ELR (cell line): ENCODE measurements at regions not wholly inside any gene's neighbourhood (a gene's known extent, or its start where the extent isn't known, plus 50 kb on each side); places are given as distances from the start of the nearest gene placed in this dataset.
A peak's percentile ranks its signal among the peaks of the same experiment; 100 is the strongest.

Experiments used
- DNase-seq: peaks from one replicate; pipeline ENCODE4 v3.0.0-alpha.2; 2015; ENCODE audit warnings: low read depth

DNA sequence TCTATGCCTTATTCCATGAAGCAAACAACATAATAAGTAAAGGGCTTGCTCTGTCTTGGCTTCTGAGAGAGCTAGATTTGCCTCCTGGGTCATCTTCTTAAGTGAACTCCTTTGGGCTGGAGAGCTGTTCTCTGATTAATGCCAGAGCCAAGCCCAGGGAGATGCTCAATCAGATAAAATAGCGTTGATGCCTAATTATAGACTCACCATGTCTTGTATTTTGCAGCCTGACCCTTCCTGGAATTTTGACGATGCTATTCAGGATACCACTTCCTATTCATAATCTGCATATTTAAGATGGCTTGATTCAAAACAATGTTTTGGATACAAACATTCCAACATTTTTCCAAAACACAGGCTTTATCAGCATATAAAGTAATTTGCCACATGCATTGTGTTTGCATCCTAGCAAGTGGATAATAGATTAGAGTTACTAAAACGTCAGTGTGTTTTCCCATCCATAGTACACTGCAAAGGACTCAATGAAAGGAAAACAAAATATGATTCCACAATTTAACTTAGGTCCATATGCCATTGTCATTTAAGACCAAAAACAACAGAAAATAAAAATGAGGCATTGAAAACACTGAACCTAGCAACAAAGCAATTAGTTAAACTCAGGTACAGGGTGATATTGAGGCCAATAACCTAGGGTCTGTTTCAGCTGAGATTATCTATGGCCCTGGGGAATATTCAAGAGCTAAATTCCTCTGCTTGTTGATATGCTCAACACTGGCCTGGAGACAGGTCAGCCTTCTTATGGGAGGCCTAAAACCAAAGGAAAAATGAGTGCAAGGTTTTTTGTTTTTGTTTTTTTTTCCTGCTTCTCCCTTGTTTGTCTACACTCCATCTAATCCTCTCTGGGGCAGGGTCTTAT is 184.2 kb upstream of the FOXN3 start:
- DNase-seq, result peak; percentile 16

DNA sequence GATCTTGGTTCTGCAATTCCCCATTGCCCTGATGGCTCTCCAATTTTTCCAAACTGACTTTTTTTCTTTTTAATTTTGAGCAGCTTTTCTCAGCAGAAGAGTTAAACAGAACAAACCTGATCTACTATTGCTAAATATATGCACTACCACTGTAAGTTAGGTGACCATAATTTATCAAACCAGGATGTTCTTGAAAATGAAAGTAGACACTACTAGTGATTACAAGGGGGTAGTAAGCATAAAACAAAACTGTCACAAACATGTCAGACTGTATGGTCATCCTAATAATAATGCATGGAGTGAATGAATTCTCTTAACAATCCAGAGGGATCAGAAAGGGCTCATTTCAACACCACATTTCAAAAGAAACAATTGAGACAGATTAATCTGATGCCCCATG is 183.0 kb upstream of the FOXN3 start:
- DNase-seq, result no peak

DNA sequence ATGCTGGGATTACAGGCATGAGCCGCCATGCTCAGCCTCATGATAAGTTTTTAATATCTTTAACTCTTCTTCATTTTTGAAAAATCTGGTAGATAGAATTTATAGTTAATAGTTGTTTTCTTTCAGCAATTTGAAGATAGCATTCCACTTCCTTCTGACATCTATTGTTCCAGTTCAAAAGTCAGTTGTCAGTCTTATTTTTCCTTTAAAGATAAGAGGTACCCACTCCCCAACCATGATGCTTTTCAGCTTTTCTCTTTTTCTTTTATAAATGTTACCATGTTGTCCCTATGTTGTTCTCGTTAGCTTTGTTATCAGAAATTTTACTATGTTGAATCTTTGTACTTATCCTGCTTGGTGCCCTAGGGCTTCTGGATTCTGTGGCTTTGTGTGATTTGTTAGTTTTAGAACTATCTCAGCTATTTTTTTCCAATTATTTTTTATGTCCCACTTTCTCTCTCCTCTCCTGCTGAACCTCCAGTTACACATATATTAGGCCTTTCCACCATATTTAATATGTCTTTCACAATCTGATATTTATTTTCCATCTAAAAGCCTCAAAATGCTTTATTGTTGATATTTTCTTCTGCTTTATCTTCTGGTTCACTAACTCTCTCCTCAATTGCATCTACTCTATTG is 181.6 kb upstream of the FOXN3 start:
- peak; percentile 8 for DNase-seq

DNA sequence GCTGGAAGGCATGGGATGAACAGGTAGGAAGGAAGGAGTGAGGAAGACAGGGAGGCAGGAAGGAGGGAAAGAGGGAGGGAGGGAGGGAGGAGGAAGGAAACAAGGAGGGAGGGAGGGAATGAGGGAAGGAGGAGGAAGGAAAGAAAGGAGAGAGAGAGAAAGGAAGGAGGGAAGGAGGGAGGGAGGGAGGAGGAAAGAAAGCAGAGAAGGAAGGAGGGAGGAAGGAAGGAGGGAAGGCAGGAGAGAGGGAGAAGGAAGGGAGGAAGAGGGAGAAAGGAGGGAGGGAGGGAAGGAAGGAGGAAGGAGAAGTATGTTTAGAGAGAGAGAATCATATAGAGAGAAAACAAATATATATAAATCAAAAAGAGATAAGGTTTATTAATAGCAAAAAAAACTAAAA is 175.9 kb upstream of the FOXN3 start:
- DNase-seq, result no peak

DNA sequence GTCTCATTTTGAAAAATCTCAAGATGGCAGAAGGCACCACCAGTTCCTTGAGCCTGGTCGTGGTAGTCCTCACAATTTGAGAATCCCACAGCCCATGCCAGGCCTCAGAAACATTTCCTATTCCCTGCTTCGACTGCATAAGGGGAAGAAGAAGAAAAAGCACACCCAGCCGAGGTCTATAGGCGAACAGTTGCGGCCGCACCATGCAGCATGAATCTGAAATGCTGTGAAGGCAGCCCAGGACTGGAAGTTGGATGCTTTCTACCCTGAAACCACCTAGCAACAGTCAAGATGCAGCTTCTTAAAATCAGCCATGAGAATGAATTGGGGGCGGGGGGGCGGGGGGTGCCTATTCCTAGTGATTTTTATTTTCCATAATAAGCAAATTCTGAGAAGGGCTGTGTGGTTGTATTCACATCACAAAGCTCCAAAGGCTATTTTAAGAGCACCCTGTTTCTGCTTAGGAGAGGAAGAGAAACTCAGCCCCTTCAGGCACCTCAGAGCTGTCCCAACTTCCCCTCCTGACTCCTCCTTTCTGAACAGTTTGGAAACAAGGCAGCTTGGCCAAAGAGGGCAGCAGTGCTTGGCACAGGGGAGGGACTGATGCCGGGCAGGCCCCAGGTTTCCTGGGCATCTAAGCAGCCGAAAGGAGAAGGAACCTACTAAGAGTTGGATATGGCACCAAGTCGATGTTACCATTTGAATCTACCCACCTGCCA is 172.5 kb upstream of the FOXN3 start:
- no peak for DNase-seq

DNA sequence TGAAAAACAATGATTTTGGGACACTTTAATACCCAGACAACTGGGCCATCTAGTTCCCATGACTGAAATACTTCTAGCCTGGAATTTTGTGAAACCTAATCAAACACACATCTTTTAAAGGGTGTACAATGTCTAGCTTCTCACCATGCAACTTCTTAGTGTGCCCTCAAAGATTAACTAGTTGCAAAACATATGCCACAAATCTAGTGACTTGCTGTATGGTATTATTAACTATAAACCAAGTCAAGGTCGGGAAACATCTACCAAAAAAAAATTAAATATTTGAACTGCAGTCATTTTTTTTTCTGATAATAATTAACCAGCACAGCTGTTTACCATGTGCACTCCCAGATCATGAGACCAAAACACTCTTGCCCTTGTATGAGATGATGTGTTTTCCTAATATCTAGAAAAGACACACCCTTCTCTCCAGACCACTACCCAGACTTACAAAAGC is 171.8 kb upstream of the FOXN3 start:
- no peak for DNase-seq

DNA sequence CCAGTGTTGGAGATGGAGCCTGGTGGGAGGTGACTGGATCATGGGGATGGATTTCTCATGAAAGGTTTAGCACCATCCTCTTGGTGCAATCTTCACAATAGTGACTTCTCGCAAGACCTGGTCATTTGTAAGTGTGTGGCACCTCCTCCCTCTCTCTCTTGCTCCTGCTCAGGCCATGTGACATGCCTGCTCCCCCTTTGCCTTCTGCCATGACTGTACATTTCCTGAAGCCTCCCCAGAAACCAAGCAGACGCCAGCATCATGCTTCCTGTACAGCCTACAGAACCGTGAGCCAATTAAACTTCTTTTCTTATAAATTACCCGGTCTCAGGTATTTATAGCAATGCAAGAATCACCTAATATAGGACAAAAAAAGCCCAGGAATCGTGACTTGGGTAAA is 171.0 kb upstream of the FOXN3 start:
- DNase-seq, result no peak

DNA sequence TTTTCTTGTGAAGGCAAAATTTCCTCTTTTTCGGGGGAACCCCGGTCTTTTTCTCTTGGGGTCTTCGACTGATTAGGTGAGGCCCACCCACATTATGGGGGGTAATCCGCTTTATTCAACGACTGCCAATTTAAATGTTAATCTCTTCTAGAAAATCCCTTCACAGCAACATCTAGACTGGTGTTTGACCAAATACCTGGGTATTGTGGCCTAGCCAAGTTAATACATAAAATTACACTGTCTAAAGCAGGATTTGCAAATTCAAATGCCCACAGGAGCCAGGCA is 170.0 kb upstream of the FOXN3 start:
- DNase-seq, result no peak

DNA sequence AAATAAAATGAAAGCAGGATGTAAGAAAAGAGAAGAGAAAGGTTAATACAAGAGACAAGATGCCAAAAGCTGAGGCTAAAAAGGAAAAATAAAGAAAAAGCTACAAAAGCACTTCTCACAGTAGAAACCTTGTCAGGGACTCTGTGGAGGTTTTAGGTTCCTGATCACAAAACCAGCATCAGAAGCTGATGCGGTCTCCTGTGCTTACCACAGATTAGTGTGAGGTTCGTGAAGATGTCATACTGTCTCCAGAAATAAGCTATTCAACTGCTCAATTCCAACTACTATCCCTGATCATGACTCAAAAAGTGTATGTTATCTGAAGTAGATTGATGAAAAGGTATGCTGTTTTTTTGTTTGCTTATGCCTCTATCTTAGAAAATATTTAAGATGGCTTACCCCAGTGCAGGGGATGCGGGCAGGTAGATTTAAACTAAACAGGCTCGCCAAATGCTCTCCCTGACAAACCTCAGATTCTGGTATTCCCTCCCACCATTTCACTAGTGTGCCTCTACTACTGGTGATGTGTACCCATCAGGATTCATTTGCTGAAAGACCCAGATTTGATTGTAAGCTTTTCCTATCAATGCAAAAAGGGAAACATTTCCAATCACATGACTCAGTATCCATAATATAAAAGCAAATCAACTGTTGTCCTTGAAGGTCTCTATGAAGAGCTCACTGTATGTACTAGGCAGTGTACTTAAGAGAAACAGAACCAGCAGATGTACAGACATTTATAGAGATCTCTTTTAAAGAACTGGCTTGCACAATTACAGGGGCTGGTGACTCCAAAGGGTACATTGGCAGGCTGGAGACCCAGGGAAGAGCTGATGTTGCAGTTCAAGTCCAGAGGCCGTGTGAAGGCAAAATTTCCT is 169.5 kb upstream of the FOXN3 start:
- no peak for DNase-seq

DNA sequence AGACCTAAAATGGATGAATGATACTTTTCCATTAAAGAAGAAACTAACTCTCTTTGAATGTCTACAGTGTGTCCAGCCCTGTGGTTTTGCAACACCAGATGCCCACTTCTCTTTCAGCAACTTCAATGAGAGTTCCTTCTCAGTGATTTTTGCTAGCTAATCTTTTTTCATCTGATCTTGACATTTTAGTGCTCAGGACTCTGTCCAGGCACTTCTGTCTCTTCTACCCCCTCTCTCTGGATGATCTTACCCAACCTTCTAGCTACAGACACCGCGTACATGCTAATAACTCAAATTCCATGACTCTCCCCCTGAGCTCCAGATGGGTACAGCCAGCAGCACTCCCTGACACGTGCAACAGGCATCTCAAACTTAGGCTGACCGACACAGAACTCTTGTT is 161.1 kb upstream of the FOXN3 start:
- no peak for DNase-seq

DNA sequence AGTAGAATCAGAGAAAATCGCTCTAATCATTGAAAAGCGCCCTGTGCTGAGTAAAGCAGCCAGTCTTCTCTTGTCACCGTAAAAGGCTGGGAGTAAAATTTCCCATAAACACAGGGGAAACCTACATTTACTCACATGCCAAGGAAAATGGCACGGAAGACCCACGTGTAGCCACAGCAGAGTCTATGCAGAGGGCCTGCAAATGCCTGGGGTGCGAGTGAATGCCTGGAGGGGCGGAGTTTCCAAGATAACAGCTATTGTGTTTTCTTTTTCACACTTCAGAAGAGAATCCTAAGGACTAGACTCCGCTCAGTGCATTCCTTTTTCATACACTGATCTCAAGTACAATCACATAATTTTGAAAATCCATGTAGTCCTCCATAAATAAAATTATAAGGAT is 159.9 kb upstream of the FOXN3 start:
- DNase-seq, result no peak

DNA sequence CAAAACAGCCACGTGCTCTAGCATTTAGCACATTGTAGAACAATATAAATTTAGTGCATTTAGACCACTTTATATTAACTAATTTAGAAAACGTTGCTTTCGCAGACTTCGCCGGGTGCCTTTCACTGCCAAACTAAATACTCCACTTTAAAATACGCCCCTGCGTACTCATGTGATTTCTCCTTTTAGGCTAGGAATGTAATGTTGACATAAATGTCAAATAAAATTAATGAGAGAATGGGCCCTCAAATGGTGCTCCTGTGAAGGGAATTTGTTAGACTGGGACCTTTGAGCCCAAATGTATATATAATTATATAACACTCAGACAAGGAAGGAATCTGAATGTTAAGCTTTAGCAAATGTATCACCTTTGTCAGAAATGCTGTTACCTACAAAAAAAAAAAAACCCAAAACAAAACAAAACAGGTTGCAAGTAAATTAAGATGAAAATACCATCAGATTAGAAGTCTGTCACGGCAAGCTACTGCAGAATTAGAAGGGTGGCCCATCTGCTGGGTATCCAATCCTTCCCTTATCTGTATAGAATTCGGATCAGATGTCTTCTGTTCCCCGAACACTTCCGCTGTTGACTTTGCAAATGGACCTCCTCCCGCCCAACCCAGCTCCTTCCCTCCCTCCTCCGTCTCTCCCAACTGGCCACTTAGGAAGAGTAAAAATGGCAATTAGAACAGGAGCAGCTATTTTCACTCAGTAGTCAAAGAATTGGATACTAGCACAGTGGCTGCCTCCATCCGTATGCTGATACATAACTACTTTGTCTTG is 159.3 kb upstream of the FOXN3 start:
- no peak for DNase-seq

DNA sequence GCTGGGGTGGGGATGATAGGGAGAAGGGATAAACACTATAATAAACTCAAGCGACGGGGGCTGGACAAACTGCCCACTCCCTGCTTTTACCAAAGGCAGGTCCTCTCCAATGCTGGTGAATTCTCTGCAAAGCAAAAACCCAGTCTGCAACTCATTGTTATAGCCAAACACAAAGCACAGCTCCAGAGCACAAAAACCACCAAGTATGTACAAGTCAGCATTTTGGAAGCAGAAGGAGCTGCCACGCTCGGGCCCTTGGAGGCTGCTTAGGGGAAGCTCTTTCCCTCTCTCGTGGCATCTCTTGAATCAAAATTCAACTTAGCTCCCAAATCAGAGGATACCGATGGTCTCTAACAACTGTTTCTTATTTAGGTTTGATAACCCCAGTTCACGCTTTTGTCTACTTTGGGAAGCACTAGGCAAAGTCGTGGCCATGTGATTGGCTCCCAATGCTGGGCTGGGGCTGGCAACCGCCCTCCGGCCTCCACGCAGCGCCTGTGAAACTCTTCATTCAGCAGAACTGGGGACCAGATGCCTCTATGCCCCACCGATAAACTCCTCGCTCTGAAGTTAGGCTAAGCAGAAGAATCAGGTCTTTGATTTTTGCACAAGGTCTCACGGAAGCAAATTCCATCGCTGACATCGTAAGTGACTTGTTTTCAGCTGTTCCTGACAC is 158.5 kb upstream of the FOXN3 start:
- no peak for DNase-seq

DNA sequence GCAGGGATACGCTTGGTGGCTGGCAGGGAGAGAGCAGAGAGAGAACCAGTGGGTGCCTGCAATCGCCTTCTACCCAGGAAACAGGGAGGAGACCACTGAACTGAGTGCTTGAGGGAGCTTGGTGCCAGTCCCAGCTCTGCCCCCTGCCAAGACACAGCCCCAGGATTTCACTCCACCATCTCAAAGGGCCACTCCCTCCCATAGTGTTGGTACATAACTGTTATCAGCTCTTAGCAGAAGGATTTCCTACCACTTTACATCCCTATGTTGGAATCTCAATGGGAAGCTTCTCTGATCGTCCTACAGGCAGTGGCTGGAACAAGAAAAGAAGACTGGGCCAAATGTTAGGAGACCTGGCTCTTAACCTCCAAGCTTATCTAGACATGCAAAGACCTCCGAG is 157.4 kb upstream of the FOXN3 start:
- no peak for DNase-seq

DNA sequence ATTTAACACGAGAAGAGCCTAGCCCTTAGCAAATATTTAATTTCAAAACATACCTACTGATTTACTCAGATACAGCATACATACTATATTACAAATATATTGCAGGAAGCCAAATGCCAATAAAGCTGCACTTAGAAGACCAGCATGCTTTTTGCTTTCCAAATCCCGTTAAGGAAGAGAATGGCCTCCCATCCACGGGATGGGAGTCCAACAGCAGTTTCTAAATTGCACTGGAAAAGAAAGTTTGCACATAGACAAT is 156.3 kb upstream of the FOXN3 start:
- DNase-seq, result no peak

DNA sequence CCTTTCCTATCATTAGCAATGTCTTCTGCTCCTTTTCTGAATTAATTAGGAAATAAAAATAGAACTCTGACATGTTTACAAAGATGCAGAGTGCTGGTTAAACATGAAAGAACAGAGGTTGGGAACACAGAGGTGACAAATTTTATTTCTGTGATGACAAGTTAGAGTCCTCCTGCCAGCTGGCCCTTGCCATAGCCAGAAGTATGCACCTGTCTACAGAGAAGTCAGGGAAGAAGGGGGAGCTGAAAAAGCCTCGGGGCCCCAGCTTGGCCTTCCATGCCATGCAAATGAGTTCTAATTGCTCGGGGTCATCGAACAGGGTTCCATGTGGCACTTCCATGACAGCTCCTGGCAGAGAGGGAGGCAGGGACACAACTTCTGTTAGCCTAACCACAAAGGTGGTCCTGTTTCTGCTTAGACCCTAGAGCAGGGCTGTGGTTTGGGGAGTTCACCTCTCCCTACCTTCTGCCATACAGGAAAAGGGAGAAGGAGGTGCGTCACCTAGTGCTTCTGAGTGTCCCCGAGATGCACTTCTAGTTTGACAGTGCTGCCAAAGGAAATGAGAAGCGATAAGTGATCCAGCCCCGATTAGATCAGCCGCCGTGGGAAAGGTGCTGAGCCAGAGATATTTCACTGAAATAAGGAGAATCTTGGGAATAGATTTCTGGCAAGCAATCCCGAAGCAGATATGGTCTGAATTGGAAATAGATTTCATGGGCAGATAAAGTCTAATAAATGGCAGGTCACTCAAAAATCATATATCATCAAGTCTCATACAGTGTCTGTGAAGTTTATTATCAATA is 155.8 kb upstream of the FOXN3 start:
- no peak for DNase-seq

DNA sequence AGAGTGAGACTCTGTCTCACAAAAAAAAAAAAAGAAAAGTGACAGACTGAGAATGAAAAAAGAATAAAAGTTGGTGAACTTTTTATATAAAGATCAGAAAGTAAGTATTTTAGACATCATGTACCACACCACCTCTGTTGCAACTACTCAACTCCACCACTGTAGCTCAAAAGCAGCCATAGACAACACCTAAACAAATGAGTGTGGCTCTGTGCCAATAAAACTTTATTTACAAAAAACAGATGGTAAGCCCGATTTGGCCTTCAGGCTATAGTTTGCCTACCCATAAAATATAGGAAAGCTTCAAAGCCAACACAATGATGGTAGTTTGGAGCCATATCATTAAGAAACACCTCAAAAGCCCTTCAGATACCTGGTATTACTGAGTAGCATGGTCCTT is 154.5 kb upstream of the FOXN3 start:
- DNase-seq, result no peak

DNA sequence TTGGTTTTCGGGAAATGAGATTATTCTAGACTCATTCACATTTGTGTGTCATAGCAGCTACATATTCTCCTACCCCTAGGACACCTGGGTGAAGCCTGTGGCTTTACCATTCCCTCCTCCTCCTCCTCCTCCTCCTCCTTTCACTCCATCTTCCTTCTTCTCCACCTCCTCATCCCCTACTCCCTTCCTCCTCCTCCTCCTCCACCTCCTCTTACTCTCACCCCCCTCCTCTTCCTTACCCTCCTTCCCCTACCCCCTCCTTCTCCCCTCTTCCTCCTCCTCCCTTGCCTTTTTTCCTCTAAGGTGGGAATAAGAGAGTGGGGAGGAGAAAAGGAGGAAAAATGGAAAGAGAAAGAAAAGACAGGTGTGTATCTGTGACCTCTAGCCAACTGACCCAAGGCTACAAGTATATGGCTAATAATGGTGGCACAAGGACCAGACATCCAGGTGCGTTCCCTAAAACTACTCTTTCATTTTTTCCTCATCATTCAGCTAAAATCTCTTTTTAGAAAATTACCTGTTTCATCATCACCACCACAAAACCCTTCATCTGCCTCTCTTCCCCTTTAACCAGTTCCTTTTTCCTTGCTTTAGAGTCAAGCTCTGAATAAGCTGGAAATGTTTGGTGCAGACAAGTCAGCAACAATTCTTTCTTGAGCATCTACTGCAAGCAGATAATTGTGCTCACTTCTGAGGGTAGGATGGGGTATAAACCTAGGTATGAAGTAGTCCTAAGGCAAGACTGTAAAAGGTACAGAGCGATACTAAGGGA is 149.8 kb upstream of the FOXN3 start:
- DNase-seq, result no peak

DNA sequence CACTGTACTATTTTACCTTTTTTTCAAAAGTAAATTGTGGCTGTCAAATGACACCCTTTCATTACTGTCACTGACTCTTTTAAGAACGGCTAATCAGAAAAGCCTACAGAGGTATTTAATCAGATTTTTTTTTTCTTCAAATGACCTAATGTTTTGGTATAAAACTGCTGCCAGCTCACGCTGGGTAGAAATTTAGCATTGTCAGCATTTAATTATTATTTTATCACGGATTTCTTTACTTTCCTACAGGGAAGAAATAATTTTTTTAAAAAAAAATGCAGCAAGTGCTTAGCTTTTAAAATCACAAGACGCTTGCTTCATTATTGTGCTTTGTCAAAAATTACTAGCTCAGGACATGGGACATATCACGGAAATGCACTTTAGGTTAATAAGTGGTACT is 149.1 kb upstream of the FOXN3 start:
- no peak for DNase-seq

DNA sequence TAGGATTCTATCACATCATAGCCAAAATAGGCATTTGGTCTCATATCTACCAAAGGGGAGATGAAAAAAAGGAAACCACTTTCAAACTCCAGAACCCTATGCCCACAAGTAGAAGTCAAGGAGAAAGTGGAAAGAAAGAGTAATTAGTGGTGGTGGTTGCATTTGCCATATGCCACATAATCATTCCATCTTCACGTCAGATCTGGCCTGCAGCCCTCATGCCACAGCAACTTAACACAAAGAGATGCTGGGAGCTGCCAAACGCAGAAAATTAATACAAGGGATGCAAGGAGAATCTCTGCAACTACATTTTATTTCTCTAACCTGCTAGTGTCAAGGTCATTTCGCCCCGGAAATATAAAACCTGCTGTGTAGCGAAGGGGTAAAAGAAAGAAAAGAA is 148.6 kb upstream of the FOXN3 start:
- DNase-seq, result no peak
